ENCODE measurements at regions not wholly inside any gene's neighbourhood (a gene's known extent, or its start where the extent isn't known, plus 50 kb on each side); places are given as distances from the start of the nearest gene placed in this dataset.
"Not testable (repeated sequence)": the region's sequence is repeated elsewhere in the genome, so short reads cannot be mapped to it uniquely, and the experiment has no call there.

DNA sequence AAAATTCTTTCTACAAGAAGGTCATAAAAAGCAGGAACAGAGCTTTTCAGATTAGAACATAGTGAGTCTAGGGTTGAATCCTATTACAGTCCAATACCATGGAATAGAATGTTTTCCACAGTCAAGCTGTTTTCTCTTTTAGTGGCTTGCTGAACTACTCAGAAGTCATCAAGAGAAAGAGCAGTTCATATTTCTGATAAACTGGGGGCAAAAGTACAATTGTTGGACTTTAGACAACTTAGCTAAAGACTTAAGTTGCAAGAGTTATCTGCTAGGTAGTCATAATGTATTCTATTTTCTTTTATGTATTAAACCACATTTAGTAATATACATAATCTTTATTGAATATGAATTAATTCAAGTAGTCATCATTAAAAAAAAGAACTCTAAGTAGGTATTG is 233.1 kb upstream of the GRIA1 start:
- no peak for DNase-seq (ENCODE audit: low spot score)

DNA sequence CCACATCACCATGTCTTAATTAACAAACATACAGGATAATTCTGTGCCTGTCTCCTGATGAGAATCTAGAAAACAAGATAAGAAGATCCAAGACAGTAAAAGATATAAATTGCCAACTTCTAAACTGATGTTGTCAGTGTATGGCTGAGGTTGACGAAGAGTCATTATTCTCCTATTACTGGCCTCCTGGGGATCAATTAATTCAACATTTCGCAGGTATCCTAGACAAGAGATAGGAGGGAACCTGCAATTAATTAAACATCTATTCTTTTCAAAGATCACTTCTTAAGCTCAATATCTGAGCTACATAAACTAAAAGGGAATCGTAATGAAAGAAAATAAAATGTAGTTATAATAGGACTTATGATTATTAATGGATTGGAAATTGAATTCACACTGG is 232.0 kb upstream of the GRIA1 start:
- DNase-seq (ENCODE audit: low spot score) = no peak

GRCh38 chr5:153267506-153267905 is 223.0 kb upstream of the GRIA1 start:
- no peak for DNase-seq (ENCODE audit: low spot score)

- DNase-seq (ENCODE audit: low spot score) = no peak
Measured at GRCh38 chr5:153275695-153276094, 214.8 kb upstream of the GRIA1 start.

- DNase-seq (ENCODE audit: low spot score) = no peak
Measured at GRCh38 chr5:153276151-153276550, 214.3 kb upstream of the GRIA1 start.

- DNase-seq (ENCODE audit: low spot score) = not testable (repeated sequence)
Measured at GRCh38 chr5:153296251-153296844, 194.1 kb upstream of the GRIA1 start.

DNA sequence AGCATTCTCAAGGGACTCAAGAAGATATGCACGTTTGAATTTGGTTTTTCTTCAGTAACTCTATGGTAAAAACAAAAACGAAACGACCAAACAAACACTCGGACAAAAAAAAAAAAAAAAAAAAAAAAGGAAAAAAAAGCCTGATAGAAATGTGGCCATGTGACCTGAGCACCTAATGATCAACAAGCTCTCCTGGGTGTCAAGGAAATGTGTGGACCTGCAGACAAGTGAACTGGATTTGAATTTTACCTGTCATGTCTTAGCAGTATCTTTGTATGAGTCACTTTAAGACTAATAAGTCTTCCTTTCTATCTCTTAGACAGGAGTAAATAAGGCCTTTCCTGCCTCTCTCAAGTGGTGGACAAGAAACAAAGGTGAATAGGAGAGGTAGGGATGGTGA is 190.6 kb upstream of the GRIA1 start:
- no peak for DNase-seq (ENCODE audit: low spot score)

- DNase-seq (ENCODE audit: low spot score) = no peak
Measured at GRCh38 chr5:153308282-153308681, 182.2 kb upstream of the GRIA1 start.

- DNase-seq (ENCODE audit: low spot score) = no peak
Measured at GRCh38 chr5:153318556-153318955, 171.9 kb upstream of the GRIA1 start.

GRCh38 chr5:153321478-153321877 is 169.0 kb upstream of the GRIA1 start:
- no peak for DNase-seq (ENCODE audit: low spot score)

DNA sequence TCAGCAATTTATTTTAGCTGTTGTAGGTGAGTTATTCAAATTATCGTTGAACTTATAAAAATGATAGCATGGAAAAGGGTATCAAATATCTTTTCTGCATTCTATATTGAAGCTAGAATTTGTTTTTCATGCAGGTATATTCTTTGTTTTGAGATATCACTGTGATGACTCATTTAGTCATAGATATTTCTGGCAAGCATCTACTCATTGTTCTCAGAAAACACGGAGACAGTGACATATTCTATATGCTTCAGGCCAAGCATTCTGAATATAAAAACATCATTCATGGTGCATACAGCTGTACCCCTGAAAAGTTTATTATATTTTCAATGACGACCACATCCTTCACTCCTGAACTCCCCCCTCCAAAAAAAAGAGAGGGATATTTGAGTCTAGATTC is 150.3 kb upstream of the GRIA1 start:
- no peak for DNase-seq (ENCODE audit: low spot score)

- no peak for DNase-seq (ENCODE audit: low spot score)
Measured at GRCh38 chr5:153340738-153341137, 149.7 kb upstream of the GRIA1 start.

DNA sequence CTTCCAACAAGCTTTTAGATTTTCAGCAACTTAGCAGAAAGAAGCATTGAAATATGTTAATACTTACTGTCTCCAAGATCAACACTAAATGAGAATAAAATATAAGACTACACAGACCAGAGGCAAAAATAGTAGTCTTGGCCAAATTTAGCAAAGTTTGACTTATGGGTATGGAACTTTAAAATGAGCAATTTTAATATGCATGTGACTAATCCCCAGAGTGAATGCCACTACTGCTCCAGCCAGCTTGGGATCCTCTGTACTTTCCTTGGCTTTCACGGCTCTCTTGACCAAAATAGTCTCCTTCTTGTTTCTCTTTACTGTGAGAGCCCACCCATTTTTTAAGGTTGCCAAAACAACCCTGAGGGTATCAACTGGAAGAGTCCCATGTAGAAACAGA is 148.0 kb upstream of the GRIA1 start:
- DNase-seq (ENCODE audit: low spot score) = no peak

DNA sequence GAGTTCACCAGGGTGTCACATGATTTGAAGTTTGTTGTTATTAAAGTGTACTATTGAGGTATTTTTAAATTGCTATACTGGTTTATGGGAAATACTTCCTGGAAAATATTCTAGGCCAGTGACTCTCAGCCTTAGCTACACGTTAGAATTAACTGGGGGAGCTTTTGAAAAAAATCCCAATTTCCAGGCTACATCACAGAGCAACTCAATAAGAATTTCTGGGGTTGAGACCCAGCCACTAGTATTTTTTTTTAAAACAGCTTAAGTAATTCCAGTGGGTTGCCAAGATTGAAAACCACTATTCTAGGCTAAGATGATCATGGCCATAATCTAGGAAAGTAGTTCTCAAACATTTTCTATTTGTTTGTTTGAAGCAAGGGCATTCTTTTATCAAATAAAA is 142.9 kb upstream of the GRIA1 start:
- DNase-seq (ENCODE audit: low spot score) = no peak

GRCh38 chr5:153350175-153350883 is 140.1 kb upstream of the GRIA1 start:
- no peak for DNase-seq (ENCODE audit: low spot score)

- no peak for DNase-seq (ENCODE audit: low spot score)
Measured at GRCh38 chr5:153352685-153353219, 137.7 kb upstream of the GRIA1 start.

GRCh38 chr5:153357493-153358112 is 132.9 kb upstream of the GRIA1 start:
- DNase-seq (ENCODE audit: low spot score) = no peak

DNA sequence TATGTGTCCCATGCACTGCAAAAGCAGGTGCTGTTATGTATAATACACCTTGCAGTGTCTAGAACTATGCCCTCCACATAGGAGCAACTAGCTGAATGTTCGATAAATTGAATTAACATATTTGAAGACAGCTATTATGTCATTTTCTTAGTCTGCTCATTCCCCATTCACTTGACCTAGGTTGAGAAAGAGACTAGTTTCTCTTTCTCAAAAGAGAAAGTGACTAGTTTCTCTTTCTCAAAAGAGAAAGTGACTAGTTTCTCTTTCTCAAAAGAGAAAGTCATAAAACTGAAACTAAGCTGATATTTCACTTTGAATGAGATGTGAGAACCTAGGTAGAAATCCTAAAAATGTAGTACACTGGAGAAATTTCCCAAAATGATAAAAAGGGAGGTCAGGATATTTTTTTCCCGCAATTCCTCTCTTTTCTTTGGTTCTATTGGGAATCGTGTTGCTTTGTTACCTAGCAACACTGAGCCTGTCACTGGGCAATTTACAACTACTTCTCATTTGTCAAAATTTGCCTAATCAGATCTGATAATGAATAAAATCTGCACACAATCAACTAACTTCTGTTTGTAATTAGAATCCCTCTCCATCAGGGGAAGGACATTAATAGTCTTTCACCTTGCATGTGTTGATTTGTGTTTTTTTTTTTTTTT is 132.0 kb upstream of the GRIA1 start:
- DNase-seq (ENCODE audit: low spot score) = no peak

DNA sequence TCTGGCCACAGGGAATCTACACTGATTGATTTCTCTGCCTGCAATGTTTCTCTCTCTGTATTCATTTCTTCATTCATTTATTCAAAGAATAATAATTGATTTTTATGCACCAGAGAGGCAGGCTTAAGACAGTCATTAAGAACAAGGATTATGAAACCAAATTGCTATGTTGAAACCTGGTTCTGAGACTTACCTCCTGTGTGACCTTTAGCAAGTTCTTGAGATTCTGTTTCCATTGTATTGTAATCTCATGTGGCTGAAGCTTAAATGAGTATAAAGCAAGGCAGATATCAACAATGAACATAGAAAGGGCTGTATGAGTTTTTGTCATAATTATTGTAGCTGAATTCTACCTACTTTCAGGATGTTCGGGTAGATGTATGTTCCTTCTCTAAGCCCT is 129.6 kb upstream of the GRIA1 start:
- no peak for DNase-seq (ENCODE audit: low spot score)

DNA sequence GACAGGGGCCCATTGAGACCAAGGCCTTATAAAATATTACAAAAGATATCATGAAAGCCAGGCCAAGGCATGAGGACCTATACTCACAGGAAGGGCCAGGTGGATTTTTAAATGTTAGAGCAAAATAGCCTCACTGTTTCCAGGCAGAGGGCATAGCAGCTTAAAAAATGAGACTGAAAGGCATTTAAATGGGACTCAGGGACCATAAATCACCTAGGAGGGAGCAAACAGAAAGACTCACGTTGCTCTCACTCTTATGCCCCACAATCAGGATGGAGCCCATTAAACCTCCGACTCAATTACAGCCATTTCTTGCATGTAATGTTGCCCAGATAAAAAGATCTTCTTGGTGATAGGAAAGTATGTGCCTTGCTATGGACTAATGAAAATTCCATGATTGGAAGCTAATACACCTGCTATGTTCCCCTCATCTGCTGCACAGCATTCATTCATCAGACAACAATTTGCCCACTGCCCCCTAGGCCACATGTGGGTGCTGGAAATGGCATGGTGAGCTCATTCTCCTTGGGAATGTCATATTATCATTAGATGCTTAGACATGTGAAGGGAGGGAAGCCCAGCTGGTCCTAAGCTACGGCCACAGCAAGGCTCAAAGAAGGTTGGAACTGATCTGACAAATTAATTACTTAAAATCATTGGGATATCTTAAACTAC is 128.6 kb upstream of the GRIA1 start:
- no peak for DNase-seq (ENCODE audit: low spot score)

DNA sequence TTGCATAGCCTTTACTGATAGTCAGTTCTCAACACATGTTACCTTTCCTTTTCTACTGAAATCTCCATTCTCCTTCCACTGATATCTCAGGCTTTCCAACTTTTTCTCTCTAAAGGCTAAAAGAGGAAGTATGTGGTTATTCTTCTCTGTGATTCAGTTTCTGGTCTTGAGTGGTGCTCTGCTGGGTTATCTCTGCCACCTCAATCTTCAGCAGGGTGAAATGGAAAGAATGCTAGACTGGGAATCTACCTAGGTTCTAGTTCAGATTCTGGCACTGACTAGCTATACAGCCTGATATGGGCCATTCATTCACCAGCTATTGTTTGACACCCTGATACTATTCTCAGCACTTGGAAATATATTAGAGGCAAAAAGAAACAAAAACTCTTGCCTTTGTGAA is 124.9 kb upstream of the GRIA1 start:
- DNase-seq (ENCODE audit: low spot score) = no peak

DNA sequence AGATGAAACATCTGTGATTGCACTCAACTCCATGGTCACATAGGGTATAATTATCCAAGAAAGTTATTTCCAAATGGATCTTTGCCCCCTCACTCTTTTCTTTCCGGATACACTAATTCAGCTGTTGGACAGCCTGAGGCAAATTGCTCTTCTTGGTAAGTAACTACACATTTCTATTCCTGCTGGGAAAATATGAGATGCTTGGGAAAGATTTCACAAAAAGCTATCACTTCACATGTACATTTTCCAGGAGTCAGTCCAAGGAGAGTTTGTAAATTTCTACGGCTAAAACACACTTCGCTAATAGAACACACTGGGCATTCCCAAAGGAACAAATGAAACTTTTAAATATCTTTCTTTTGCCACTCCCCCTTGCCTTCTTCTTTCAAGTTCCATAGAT is 123.0 kb upstream of the GRIA1 start:
- no peak for DNase-seq (ENCODE audit: low spot score)
